ENCODE measurements at regions not wholly inside any gene's neighbourhood (a gene's known extent, or its start where the extent isn't known, plus 50 kb on each side); places are given as distances from the start of the nearest gene placed in this dataset.
A peak's percentile ranks its signal among the peaks of the same experiment; 100 is the strongest.

DNA sequence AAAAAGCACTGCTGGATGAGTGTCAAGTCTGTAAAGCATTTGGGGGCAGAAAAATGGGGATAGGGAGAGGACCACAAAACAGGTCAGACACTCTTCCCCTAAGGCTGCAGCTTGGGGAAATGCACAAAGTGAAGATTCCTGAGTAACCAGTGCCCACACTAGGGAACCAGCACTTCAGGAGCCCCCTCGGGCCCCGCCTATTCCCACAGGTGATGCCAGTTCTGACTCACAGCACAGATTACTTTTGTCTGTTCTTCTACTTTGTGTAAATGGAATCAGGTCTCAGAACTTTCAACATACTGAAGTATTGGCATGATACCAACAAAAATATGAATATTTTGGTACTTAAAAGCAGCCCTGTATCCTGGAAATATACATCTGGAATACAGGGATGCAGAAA is 112.5 kb downstream of the ADRA2C start:
- no peak for DNase-seq (ENCODE audit: low read depth, low spot score)

GRCh38 chr4:3879681-3880614 is 113.8 kb downstream of the ADRA2C start:
- Histone ChIP-seq H3K4me2 (ENCODE audit: control insufficient read depth, extremely low read depth, insufficient read depth, low read depth, low read length) (no peak overlapping the region), H3K79me2 (ENCODE audit: control insufficient read depth, insufficient read depth, low read length) (no peaks in the 10 kb centered on the region), H3K4me1 (ENCODE audit: control insufficient read depth, extremely low read depth, insufficient read depth, low read length) (no peaks in the 10 kb centered on the region), H3K9ac (ENCODE audit: control insufficient read depth, extremely low read depth, insufficient read depth, low read length) (no peak overlapping the region), H3K27me3 (ENCODE audit: control insufficient read depth, extremely low read depth, insufficient read depth, low read length) (peaks cover 21% of the 10 kb centered on the region), H4K20me1 (ENCODE audit: control insufficient read depth, extremely low read depth, insufficient read depth, low read length) (no peaks in the 10 kb centered on the region), H3K9me1 (ENCODE audit: control insufficient read depth, extremely low read depth, insufficient read depth, low read length) (no peaks in the 10 kb centered on the region), H3K4me3 (ENCODE audit: control insufficient read depth in 2 of 3, extremely low read depth in 1 of 3, insufficient read depth in 2 of 3, low read depth in 1 of 3, low read length in 3 of 3) (no peak overlapping the region), H3K27ac (ENCODE audit: control insufficient read depth, insufficient read depth, low read length) (no peak overlapping the region), H3K9me3 (ENCODE audit: control insufficient read depth, low read depth, low read length) (no peaks in the 10 kb centered on the region), H2AFZ (ENCODE audit: control insufficient read depth, low read length) (no peak overlapping the region), H3K36me3 (ENCODE audit: control insufficient read depth in 2 of 2, extremely low read depth in 1 of 2, insufficient read depth in 2 of 2, low read length in 2 of 2) (no peaks in the 10 kb centered on the region)
- TF ChIP-seq CTCF (optimal IDR thresholded peaks at IDR 0.05 in 1 of 3, IDR thresholded peaks at IDR 0.05 in 1 of 3, conservative IDR thresholded peaks at IDR 0.05 in 1 of 3; ENCODE audit: extremely low read depth in 1 of 3, insufficient read depth in 2 of 3, low read length in 3 of 3) = no peak
- peak; percentile 63 for TF ChIP-seq EZH2 (IDR thresholded peaks at IDR 0.05; ENCODE audit: low read length)
- FAIRE-seq (no peak), DNase-seq (ENCODE audit: low read depth, low spot score) (no peak)
- dilution Hi-C loops (cut with MboI; ENCODE audit: extremely low pct_ligation_motif_present, low sequenced_read_pairs) = no loop called here

More for the DNA sequence above, 112.5 kb downstream of the ADRA2C start:
- no peak for TF ChIP-seq EZH2 (IDR thresholded peaks at IDR 0.05; ENCODE audit: low read length)
- TF ChIP-seq CTCF (optimal IDR thresholded peaks at IDR 0.05 in 1 of 3, IDR thresholded peaks at IDR 0.05 in 1 of 3, conservative IDR thresholded peaks at IDR 0.05 in 1 of 3; ENCODE audit: extremely low read depth in 1 of 3, insufficient read depth in 2 of 3, low read length in 3 of 3) = no peak
- Histone ChIP-seq H3K79me2 (ENCODE audit: control insufficient read depth, insufficient read depth, low read length) (no peaks in the 10 kb centered on the region), H3K4me3 (ENCODE audit: control insufficient read depth in 2 of 3, extremely low read depth in 1 of 3, insufficient read depth in 2 of 3, low read depth in 1 of 3, low read length in 3 of 3) (no peak overlapping the region), H3K27ac (ENCODE audit: control insufficient read depth, insufficient read depth, low read length) (no peak overlapping the region), H3K36me3 (ENCODE audit: control insufficient read depth in 2 of 2, extremely low read depth in 1 of 2, insufficient read depth in 2 of 2, low read length in 2 of 2) (no peaks in the 10 kb centered on the region), H3K27me3 (ENCODE audit: control insufficient read depth, extremely low read depth, insufficient read depth, low read length) (peaks cover 21% of the 10 kb centered on the region), H3K9me1 (ENCODE audit: control insufficient read depth, extremely low read depth, insufficient read depth, low read length) (no peaks in the 10 kb centered on the region), H2AFZ (ENCODE audit: control insufficient read depth, low read length) (no peak overlapping the region), H3K9ac (ENCODE audit: control insufficient read depth, extremely low read depth, insufficient read depth, low read length) (no peak overlapping the region), H3K9me3 (ENCODE audit: control insufficient read depth, low read depth, low read length) (no peaks in the 10 kb centered on the region), H3K4me2 (ENCODE audit: control insufficient read depth, extremely low read depth, insufficient read depth, low read depth, low read length) (no peak overlapping the region), H4K20me1 (ENCODE audit: control insufficient read depth, extremely low read depth, insufficient read depth, low read length) (no peaks in the 10 kb centered on the region), H3K4me1 (ENCODE audit: control insufficient read depth, extremely low read depth, insufficient read depth, low read length) (no peaks in the 10 kb centered on the region)
- dilution Hi-C loops (cut with MboI; ENCODE audit: extremely low pct_ligation_motif_present, low sequenced_read_pairs) = no loop called here
- no peak for FAIRE-seq
